Panc1 (cell line): ENCODE measurements at regions not wholly inside any gene's neighbourhood (a gene's known extent, or its start where the extent isn't known, plus 50 kb on each side); places are given as distances from the start of the nearest gene placed in this dataset.

ENCODE experiments used
- ATAC-seq: fragments of 200-7000 bp; cut with Tn5 transposase; 2 replicates; pipeline ENCODE4 v1.9.1; 2020; ENCODE audit warnings: mild to moderate bottlenecking, moderate library complexity
- BruUV-seq: library from RNA; stranded (reverse); fragments of 400-500 nt; replicated peaks from 2 replicates; lab custom pipeline; 2021; lab: Mats Ljungman, UMichigan
- CTCF ChIA-PET: fragments of 300-600 bp; sonication (Branson Sonifier 250); formaldehyde crosslinking; loops from one replicate; lab custom pipeline; 2022; ENCODE audit warnings: antibody characterized with exemption; lab: Charles Lee
- POLR2A ChIA-PET: fragments of 300-600 bp; sonication (Branson Sonifier 250); formaldehyde crosslinking; loops from one replicate; lab custom pipeline; 2022; ENCODE audit warnings: antibody characterized with exemption; lab: Charles Lee
- DNase-seq: peaks from one replicate; pipeline ENCODE4 v3.0.0-alpha.2; 2010; ENCODE audit warnings: low read depth, low spot score
- H3K27ac ChIP-seq: 2 replicates; pipeline ENCODE4 v1.5.1; 2011; ENCODE audit warnings: mild to moderate bottlenecking, low read length, inconsistent platforms
- H3K27me3 ChIP-seq: fragments of 200-500 bp; sonication (Bioruptor generic); 2 replicates; pipeline ENCODE4 v1.6.0; 2014; ENCODE audit warnings: low read length, inconsistent platforms; ENCODE audit not compliant: control insufficient read depth, insufficient read depth
- H3K36me3 ChIP-seq: fragments of 200-500 bp; sonication (Bioruptor generic); 2 replicates; pipeline ENCODE4 v1.5.1; 2014; ENCODE audit warnings: inconsistent platforms, mild to moderate bottlenecking, low read length, moderate library complexity; ENCODE audit not compliant: control insufficient read depth, insufficient read depth
- H3K4me1 ChIP-seq: 2 replicates; pipeline ENCODE4 v1.5.1; 2011; ENCODE audit warnings: inconsistent platforms, mild to moderate bottlenecking, low read length, moderate library complexity; ENCODE audit not compliant: control insufficient read depth, insufficient read depth
- H3K4me3 ChIP-seq, 2 experiments: 2 replicates each; pipeline ENCODE4 v1.5.1; 2011 to 2012; ENCODE audit warnings: low read depth in 2 of 2, low read length in 2 of 2, mild to moderate bottlenecking in 2 of 2, inconsistent platforms in 1 of 2, moderate library complexity in 1 of 2
- H3K9me3 ChIP-seq: fragments of 200-500 bp; sonication (Bioruptor generic); 2 replicates; pipeline ENCODE4 v1.5.1; 2014; ENCODE audit warnings: low read depth, mild to moderate bottlenecking, inconsistent platforms, low read length, moderate library complexity; ENCODE audit not compliant: control insufficient read depth, insufficient read depth
- CTCF ChIP-seq: fragments of 450-650 bp; IDR thresholded peaks from 2 replicates; pipeline ENCODE4 v1.5.1; 2017; ENCODE audit warnings: mild to moderate bottlenecking
- POLR2AphosphoS5 ChIP-seq: IDR thresholded peaks from 2 replicates; pipeline ENCODE4 v1.6.1; 2012; ENCODE audit warnings: mild to moderate bottlenecking, low read depth, low read length, moderate library complexity
- REST ChIP-seq, 2 experiments: IDR thresholded peaks; 2 replicates each; pipeline ENCODE4 v1.6.1; 2011 to 2012; ENCODE audit warnings: low read depth in 2 of 2, control low read depth in 1 of 2, low read length in 1 of 2, mild to moderate bottlenecking in 1 of 2, moderate library complexity in 1 of 2; ENCODE audit not compliant: insufficient read depth in 1 of 2
- SIN3A ChIP-seq: IDR thresholded peaks from 2 replicates; pipeline ENCODE4 v1.6.1; 2012; ENCODE audit warnings: low read depth, mild to moderate bottlenecking, low read length, moderate library complexity, borderline replicate concordance; ENCODE audit not compliant: insufficient read depth
- TCF7L2 ChIP-seq: IDR thresholded peaks from 2 replicates; pipeline ENCODE4 v1.6.1; 2011; ENCODE audit warnings: mild to moderate bottlenecking, low read depth, low read length, inconsistent platforms
- in situ Hi-C: cut with HindIII; loops from 2 replicates; pipeline ENCODE4 v1.10.0; 2016; ENCODE audit warnings: low sequenced_read_pairs, low pct_unique_long_range_greater_than_20kb
- intact Hi-C: fragments of 100-400 bp; cut with micrococcal nuclease; formaldehyde crosslinking; loops from one replicate; pipeline ENCODE4 v1.10.0; 2022; ENCODE audit not compliant: unreplicated experiment

GRCh38 chr7:94064541-94065191 lies 60.5 kb upstream of the BET1 start:
- no peaks in the 10 kb centered on the region for H3K36me3 ChIP-seq
- ChIA-PET CTCF (no interaction called here), POLR2A (no interaction called here)
- no peak for TF ChIP-seq REST (IDR thresholded peaks at IDR 0.05; ENCODE audit: insufficient read depth in 1 of 2, low read depth in 2 of 2, low read length in 1 of 2)
- TF ChIP-seq CTCF: no peak
- TF ChIP-seq SIN3A: no peak
- TF ChIP-seq POLR2AphosphoS5: no peak
- no peak for TF ChIP-seq TCF7L2
- no TSS peak for BruUV-seq
- no peaks in the 10 kb centered on the region for H3K9me3 ChIP-seq
- no peak overlapping the region for H3K4me3 ChIP-seq
- no peak for ATAC-seq
- no peaks in the 10 kb centered on the region; the same call in 1 of the 2 replicates for H3K27me3 ChIP-seq
- H3K4me1 ChIP-seq: no peaks in the 10 kb centered on the region
- no peak for DNase-seq
- in situ Hi-C loops: no loop called here
- intact Hi-C loops: no loop called here
- no peak overlapping the region for H3K27ac ChIP-seq

GRCh38 chr7:94067047-94067446 lies 62.9 kb upstream of the BET1 start:
- ChIA-PET CTCF (no interaction called here), POLR2A (interaction anchor here (0.5 kb wide), 1 partner anchor 94 kb away, joined by 4 read pairs; no protein-coding TSS in a partner anchor)
- Histone ChIP-seq H3K27me3 (no peaks in the 10 kb centered on the region; the same call in 1 of the 2 replicates), H3K4me3 (no peak overlapping the region), H3K27ac (no peak overlapping the region), H3K36me3 (no peaks in the 10 kb centered on the region), H3K9me3 (no peaks in the 10 kb centered on the region), H3K4me1 (no peaks in the 10 kb centered on the region)
- in situ Hi-C loops (no loop called here), intact Hi-C loops (no loop called here)
- DNase-seq (no peak), ATAC-seq (no peak)
- no peak for TF ChIP-seq SIN3A
- BruUV-seq: no TSS peak

- no peaks in the 10 kb centered on the region for H3K9me3 ChIP-seq
- BruUV-seq: no TSS peak
- ATAC-seq (no peak), DNase-seq (no peak)
- CTCF ChIA-PET: no interaction called here
- in situ Hi-C loops: no loop called here
- no peaks in the 10 kb centered on the region for H3K36me3 ChIP-seq
- no peaks in the 10 kb centered on the region; the same call in 1 of the 2 replicates for H3K27me3 ChIP-seq
- no peak overlapping the region for H3K27ac ChIP-seq
- TF ChIP-seq REST (IDR thresholded peaks at IDR 0.05; ENCODE audit: insufficient read depth in 1 of 2, low read depth in 2 of 2, low read length in 1 of 2) (no peak), TCF7L2 (no peak), CTCF (no peak), POLR2AphosphoS5 (no peak), SIN3A (no peak)
- POLR2A ChIA-PET: interaction anchor here (0.5 kb wide), 1 partner anchor 94 kb away, joined by 4 read pairs; no protein-coding TSS in a partner anchor
- intact Hi-C loops: no loop called here
- no peak overlapping the region for H3K4me3 ChIP-seq
- H3K4me1 ChIP-seq: no peaks in the 10 kb centered on the region
These were observed 63.4 kb upstream of the BET1 start for GRCh38 chr7:94067506-94067905.
